Vagina (tissue), 2 donors: ENCODE measurements at regions not wholly inside any gene's neighbourhood (a gene's known extent, or its start where the extent isn't known, plus 50 kb on each side); places are given as distances from the start of the nearest gene placed in this dataset.

Experiments used
- CTCF ChIP-seq, 3 experiments: fragments of 450-650 bp in 2 of 3; fragments of 200-600 bp in 1 of 3; sonication (generic) in 1 of 3; IDR thresholded peaks; one replicate each; pipeline ENCODE4 v1.5.1; 2017 to 2019; ENCODE audit warnings: antibody characterized with exemption in 3 of 3, mild to moderate bottlenecking in 2 of 3, moderate library complexity in 2 of 3
- POLR2A ChIP-seq, 2 donors: fragments of 450-650 bp; IDR thresholded peaks; one replicate each; pipeline ENCODE4 v1.6.1; 2017; ENCODE audit warnings: antibody characterized with exemption in 2 of 2, mild to moderate bottlenecking in 2 of 2, moderate library complexity in 2 of 2
- POLR2AphosphoS5 ChIP-seq, 2 donors: sonication (generic); formaldehyde crosslinking; IDR thresholded peaks; one replicate each; pipeline ENCODE4 v1.9.0; 2017; ENCODE audit warnings: antibody characterized with exemption in 2 of 2, mild to moderate bottlenecking in 2 of 2, low read depth in 1 of 2; ENCODE audit not compliant: insufficient read depth in 1 of 2

DNA sequence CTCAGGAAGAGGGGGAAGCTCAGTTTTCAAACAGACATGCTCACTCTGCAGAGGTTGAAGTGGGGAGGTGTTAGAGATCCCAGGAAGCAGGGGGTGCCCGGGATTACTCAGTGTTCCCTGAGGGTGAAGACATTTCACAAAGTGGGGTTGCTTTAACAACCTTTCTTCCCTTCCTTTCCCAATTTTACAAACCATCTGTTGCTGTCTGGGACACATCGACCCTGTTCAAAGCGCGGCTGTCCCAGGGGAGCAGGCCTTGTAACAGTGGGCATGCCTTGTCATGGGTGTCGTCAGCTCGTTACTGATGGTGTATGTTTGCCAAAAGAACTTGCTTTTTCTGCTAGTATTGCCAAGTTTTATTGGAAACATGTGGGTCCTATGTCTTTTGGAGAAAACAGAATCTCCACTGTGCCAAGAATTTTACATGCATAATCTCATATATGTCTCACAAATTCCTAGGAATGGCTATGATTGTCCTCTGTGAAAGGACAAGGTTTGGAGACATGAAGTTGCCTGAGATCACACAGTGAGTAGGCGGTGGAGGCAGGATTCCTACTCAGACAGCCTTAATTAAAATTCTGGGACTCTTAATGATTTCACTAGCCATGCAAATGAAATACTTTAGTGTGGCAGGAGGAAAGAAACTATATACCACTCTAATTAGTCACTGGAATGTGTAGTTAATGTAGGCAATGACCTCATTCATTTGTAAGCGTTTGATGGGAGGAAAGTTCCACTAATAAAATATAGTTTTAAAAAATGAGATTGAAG is 198.9 kb downstream of the NXNL2 start:
- TF ChIP-seq CTCF (IDR thresholded peaks at IDR 0.05) (no peak), POLR2A (IDR thresholded peaks at IDR 0.05) (no peak), POLR2AphosphoS5 (IDR thresholded peaks at IDR 0.05; ENCODE audit: insufficient read depth in 1 of 2, low read depth in 1 of 2) (peak in 1 of 2 donors; percentile 30)
